Thyroid gland (tissue), 4 donors: ENCODE measurements at regions not wholly inside any gene's neighbourhood (a gene's known extent, or its start where the extent isn't known, plus 50 kb on each side); places are given as distances from the start of the nearest gene placed in this dataset.

Experiments used
- DNase-seq, 2 donors: peaks; one replicate each; pipeline ENCODE4 v3.0.0-alpha.2; 2019
- H3K27ac ChIP-seq, 3 donors: fragments of 200-600 bp; sonication (generic); 1 replicate in 2 of 3; 2 replicates in 1 of 3; pipeline ENCODE4 v1.5.1; 2016 to 2019; ENCODE audit warnings: mild to moderate bottlenecking in 1 of 3, moderate library complexity in 1 of 3
- H3K27me3 ChIP-seq: fragments of 200-600 bp; sonication (generic); one replicate; pipeline ENCODE4 v1.5.1; 2019
- H3K36me3 ChIP-seq, 2 donors: fragments of 200-600 bp; sonication (generic); one replicate each; pipeline ENCODE4 v1.5.1; 2016 to 2019
- H3K4me1 ChIP-seq, 2 donors: fragments of 200-600 bp; sonication (generic); one replicate each; pipeline ENCODE4 v1.5.1; 2017 to 2019
- H3K4me3 ChIP-seq, 3 donors: fragments of 200-600 bp; sonication (generic); replicated peaks in 1 of 3; 1 replicate in 2 of 3; 2 replicates in 1 of 3; pipeline ENCODE4 v1.5.1; 2016; ENCODE audit warnings: mild to moderate bottlenecking in 1 of 3
- H3K9me3 ChIP-seq: fragments of 200-600 bp; sonication (generic); one replicate; pipeline ENCODE4 v1.5.1; 2017
- CTCF ChIP-seq, 6 experiments: fragments of 200-600 bp in 3 of 6; fragments of 450-650 bp in 3 of 6; sonication (generic) in 3 of 6; IDR thresholded peaks; one replicate each; pipeline ENCODE4 v1.5.1; 2016 to 2019; ENCODE audit warnings: antibody characterized with exemption in 6 of 6, mild to moderate bottlenecking in 2 of 6, inconsistent platforms in 1 of 6, moderate library complexity in 1 of 6
- POLR2A ChIP-seq, 2 donors: fragments of 450-650 bp; IDR thresholded peaks; one replicate each; pipeline ENCODE4 v1.6.1; 2017; ENCODE audit warnings: antibody characterized with exemption in 2 of 2, mild to moderate bottlenecking in 2 of 2, moderate library complexity in 1 of 2
- WGBS, 2 donors: methylation state at CpG; one replicate each; pipeline ENCODE4 v1.1.5; 2017; 5-methylcytosine and 5-hydroxymethylcytosine counted together
- intact Hi-C: fragments of 100-400 bp; cut with DNase I; formaldehyde crosslinking; loops from one replicate; pipeline ENCODE4 v1.15.1; 2023

- no peak for DNase-seq
- 93% methylated on average over 5 of the region's 5 CpGs for WGBS, 2 donors
- no peaks in the 10 kb centered on the region for H3K36me3 ChIP-seq
- no peak overlapping the region for H3K27ac ChIP-seq
- H3K27me3 ChIP-seq = no peaks in the 10 kb centered on the region
- H3K4me1 ChIP-seq = peaks cover 0 to 7% of the 10 kb centered on the region in 2 donors
- no peak for TF ChIP-seq POLR2A (IDR thresholded peaks at IDR 0.05)
- TF ChIP-seq CTCF (IDR thresholded peaks at IDR 0.05) = no peak
- H3K4me3 ChIP-seq = no peak overlapping the region
- no peaks in the 10 kb centered on the region for H3K9me3 ChIP-seq
- intact Hi-C loops = no loop called here
Observed at GRCh38 chr12:79534029-79534867, 156.5 kb downstream of the PAWR start.

GRCh38 chr12:79532907-79533288, 157.9 kb downstream of the PAWR start:
- H3K27ac ChIP-seq = peak overlapping the region in 1 of 3 donors; percentile 27
- no peak overlapping the region for H3K4me3 ChIP-seq
- no peaks in the 10 kb centered on the region for H3K9me3 ChIP-seq
- no peaks in the 10 kb centered on the region for H3K27me3 ChIP-seq
- intact Hi-C loops = no loop called here
- no peaks in the 10 kb centered on the region for H3K36me3 ChIP-seq
- no peak for TF ChIP-seq CTCF (IDR thresholded peaks at IDR 0.05)
- TF ChIP-seq POLR2A (IDR thresholded peaks at IDR 0.05) = no peak
- WGBS, 2 donors = 63 to 73% methylated on average over 7 of the region's 7 CpGs
- DNase-seq = peak; percentile 28 to 67
- H3K4me1 ChIP-seq = peaks cover 0 to 7% of the 10 kb centered on the region in 2 donors

GRCh38 chr12:79531518-79531917, 159.2 kb downstream of the PAWR start:
- H3K27ac ChIP-seq = no peak overlapping the region
- no peaks in the 10 kb centered on the region for H3K36me3 ChIP-seq
- H3K4me1 ChIP-seq = peaks cover 0 to 7% of the 10 kb centered on the region in 2 donors
- TF ChIP-seq CTCF (IDR thresholded peaks at IDR 0.05) (no peak), POLR2A (IDR thresholded peaks at IDR 0.05) (no peak)
- no peak overlapping the region for H3K4me3 ChIP-seq
- intact Hi-C loops = no loop called here
- H3K27me3 ChIP-seq = no peaks in the 10 kb centered on the region
- DNase-seq = no peak
- no peaks in the 10 kb centered on the region for H3K9me3 ChIP-seq
- WGBS, 2 donors = 71 to 72% methylated on average over 4 of the region's 4 CpGs

GRCh38 chr12:79527473-79527872, 163.3 kb downstream of the PAWR start:
- Histone ChIP-seq H3K9me3 (no peaks in the 10 kb centered on the region), H3K27me3 (no peaks in the 10 kb centered on the region), H3K4me3 (no peak overlapping the region), H3K36me3 (no peaks in the 10 kb centered on the region), H3K4me1 (no peaks in the 10 kb centered on the region), H3K27ac (no peak overlapping the region)
- intact Hi-C loops = no loop called here
- WGBS, 2 donors = 92 to 93% methylated on average over 1 of the region's 1 CpG
- no peak for DNase-seq
- TF ChIP-seq CTCF (IDR thresholded peaks at IDR 0.05) (no peak), POLR2A (IDR thresholded peaks at IDR 0.05) (no peak)

- Histone ChIP-seq H3K4me3 (no peak overlapping the region), H3K36me3 (no peaks in the 10 kb centered on the region), H3K27me3 (no peaks in the 10 kb centered on the region), H3K9me3 (no peaks in the 10 kb centered on the region), H3K4me1 (no peaks in the 10 kb centered on the region), H3K27ac (no peak overlapping the region)
- no peak for TF ChIP-seq POLR2A (IDR thresholded peaks at IDR 0.05)
- DNase-seq = no peak
- intact Hi-C loops = no loop called here
Observed at GRCh38 chr12:79525357-79525756, 165.4 kb downstream of the PAWR start.
